ENCODE measurements at regions not wholly inside any gene's neighbourhood (a gene's known extent, or its start where the extent isn't known, plus 50 kb on each side); places are given as distances from the start of the nearest gene placed in this dataset.
"Not testable (repeated sequence)": the region's sequence is repeated elsewhere in the genome, so short reads cannot be mapped to it uniquely, and the experiment has no call there.

GRCh38 chr4:140244328-140244727 is 90.3 kb upstream of the MAML3 start:
- no peak for DNase-seq

DNA sequence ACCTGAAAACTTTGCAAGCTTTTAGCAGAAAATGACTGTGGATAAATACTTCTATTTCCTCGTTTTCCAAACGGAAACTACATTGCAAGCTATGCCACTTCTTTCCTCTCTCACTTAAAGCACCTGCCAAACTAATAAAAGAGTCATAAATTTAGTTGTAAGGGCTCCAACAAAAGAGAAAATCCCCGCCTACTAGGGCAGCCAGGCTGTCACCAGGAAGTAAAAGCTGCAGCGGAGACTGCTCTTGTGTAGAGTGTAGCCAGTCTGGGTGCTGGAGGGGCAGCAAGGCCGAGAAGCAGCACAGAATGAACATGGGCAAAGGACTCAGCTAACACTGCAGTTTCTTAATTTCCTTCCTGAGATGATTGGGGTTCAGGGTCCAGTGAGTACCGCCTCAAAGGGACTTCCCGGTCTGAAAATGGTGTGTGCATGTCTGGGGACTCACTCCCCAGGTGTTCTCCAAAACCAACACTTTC is 89.3 kb upstream of the MAML3 start:
- no peak for DNase-seq

DNA sequence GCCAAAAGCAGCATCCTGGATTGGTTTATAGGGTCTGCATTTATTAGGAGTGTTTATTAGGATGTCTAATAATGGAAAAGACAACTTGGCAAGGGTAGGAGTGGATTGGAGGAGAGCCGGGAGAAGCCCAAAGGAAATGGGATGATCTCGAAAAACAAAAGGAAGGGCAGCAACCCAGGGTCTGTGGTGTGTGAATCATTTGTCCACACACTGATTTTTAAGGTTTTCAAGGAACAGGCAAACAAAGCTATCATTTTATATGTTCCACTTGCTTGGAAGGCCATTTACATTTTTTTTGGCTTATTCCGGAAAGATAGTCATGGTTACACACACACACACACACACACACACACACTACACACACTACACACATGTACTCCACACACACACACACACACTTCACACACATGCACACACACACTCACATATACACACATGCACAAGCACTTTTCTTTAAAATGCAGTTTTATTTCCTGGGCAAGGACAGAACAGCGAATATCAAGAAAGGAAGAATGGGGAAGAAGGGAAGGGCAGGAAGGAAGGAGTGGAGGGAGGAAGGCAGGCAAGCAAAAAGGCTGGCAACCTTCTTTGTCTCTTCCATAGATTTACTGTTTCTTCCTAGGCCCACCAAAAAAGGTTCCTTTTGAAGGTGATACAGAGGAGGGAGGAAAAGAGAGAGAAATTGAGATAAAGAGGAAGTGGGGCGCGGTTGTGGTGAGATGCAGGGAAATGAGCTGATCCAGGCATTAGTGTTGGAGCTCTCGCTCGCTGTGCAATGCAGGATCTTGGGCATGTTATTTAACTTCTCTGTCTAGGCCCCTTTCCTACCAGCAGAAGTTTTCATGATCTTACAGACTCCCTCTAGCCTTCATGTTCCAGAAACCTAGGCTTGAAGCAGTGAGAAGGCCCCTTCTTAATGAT is 88.6 kb upstream of the MAML3 start:
- DNase-seq: no peak

- peak; percentile 84 for DNase-seq
Measured at GRCh38 chr4:140240237-140240636, 86.3 kb upstream of the MAML3 start.

- peak; percentile 41 for DNase-seq
Measured at GRCh38 chr4:140239311-140239710, 85.3 kb upstream of the MAML3 start.

- DNase-seq: peak; percentile 62
Measured at GRCh38 chr4:140238351-140239056, 84.5 kb upstream of the MAML3 start.

- peak; percentile 70 for DNase-seq
Measured at GRCh38 chr4:140237616-140238350, 83.8 kb upstream of the MAML3 start.

GRCh38 chr4:140236654-140237169 is 82.7 kb upstream of the MAML3 start:
- DNase-seq: no peak

DNA sequence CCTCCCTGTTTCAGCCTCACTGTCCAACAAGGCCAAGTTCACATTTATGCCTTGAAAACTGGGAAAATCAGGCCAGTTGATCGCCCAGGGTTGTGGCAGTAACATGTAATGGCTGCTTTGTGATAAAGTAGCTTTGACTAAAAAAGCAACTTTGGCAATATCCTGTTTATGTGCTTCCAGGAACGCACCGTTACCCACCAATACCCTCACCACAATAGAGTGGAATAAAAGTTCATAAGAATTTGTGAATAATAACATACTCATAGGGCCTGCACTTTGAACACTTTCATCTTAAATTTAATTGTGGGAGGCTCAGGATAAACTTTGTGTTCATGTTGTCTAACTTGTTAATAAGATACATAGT is 80.7 kb upstream of the MAML3 start:
- DNase-seq: no peak

- no peak for DNase-seq
Measured at GRCh38 chr4:140233791-140234696, 80.1 kb upstream of the MAML3 start.

DNA sequence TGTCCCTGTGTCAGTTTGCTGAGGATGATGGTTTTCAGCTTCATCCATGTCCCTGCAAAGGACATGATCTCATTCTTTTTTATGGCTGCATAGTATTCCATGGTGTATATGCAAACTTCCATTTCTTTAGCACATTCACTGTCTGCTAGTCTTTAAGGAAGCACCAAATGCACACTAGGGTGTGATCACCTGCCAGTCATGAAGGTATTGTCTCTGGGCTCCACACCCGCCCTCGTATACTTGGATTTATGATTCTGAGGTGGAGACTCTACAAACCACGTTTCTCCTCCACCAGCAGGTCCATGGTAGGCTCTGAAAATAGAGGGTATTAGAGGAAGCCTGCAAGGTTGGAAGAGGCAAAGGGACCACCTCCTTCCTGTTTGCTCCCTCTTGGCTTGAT is 75.9 kb upstream of the MAML3 start:
- no peak for DNase-seq

GRCh38 chr4:140227286-140227685 is 73.3 kb upstream of the MAML3 start:
- no peak for DNase-seq

- DNase-seq: no peak
Measured at GRCh38 chr4:140223056-140223810, 69.2 kb upstream of the MAML3 start.

GRCh38 chr4:140222171-140222570 is 68.2 kb upstream of the MAML3 start:
- DNase-seq: no peak

GRCh38 chr4:140220058-140220457 is 66.1 kb upstream of the MAML3 start:
- no peak for DNase-seq

GRCh38 chr4:140219567-140219966 is 65.6 kb upstream of the MAML3 start:
- DNase-seq: no peak

DNA sequence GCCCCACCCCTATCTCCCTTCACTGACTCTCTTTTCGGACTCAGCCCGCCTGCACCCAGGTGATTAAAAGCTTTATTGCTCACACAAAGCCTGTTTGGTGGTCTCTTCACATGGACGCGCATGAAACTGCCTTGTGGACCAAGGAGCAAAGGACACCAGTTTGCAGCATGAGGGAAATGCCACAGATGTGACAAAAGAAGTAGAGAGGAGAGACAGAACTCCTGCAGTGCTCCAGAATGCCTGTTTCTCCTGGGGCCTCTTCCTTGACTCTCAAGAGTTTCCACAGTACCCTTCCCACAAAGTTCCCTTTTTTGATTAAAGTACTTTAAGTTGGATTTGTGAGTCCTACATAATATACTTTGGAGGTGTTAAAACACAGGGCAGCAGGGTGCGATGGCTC is 65.1 kb upstream of the MAML3 start:
- not testable (repeated sequence) for DNase-seq

DNA sequence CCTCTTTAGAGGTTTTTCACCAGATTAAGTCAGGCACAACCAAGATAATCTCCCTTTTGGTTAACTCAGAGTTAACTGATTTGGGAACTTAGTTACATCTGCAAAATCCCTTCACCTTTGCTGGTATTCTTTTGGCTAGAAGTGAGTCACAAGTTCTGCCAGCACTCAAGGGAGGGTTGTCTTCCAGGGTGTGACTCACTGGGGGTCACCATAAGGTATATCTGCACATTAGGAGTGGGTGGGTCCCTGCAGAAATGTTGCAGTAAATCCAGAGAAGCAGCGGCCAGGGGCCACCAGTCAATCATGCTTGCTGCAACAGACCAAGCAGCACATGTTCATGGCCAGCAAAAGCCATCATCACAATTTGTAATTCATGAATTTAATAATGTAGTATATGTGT is 59.8 kb upstream of the MAML3 start:
- no peak for DNase-seq

- no peak for DNase-seq
Measured at GRCh38 chr4:140213116-140213515, 59.1 kb upstream of the MAML3 start.

DNA sequence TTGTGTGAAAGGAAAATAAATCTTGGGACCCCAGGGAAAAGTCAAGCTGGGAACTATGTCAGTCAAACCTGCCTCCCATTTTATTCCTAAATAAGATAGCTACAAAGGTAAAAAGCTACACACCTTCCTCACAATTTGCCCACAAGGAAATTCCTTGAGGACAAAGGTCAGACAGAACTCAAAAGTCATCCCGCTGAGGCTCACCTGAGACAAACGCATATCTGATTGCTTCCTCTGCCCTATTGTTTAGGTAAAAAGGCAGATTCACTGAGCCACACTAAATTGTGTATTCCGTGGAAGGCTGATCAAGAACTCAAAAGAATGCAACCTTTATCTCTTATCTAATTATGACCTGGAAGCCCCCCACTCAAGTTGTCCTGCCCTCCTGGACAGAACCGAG is 58.7 kb upstream of the MAML3 start:
- no peak for DNase-seq

- DNase-seq: no peak
Measured at GRCh38 chr4:140212194-140212593, 58.2 kb upstream of the MAML3 start.

All from NCI-H524 treated with DMSO at 0.1 percent for 48 hours (cell line).